GM12878 (cell line): ENCODE measurements at regions not wholly inside any gene's neighbourhood (a gene's known extent, or its start where the extent isn't known, plus 50 kb on each side); places are given as distances from the start of the nearest gene placed in this dataset.

Experiments used
- ATAC-seq: fragments of 200-7000 bp; cut with Tn5 transposase; 3 replicates; pipeline ENCODE4 v1.9.1; 2020; ENCODE audit warnings: mild to moderate bottlenecking, moderate library complexity
- BruUV-seq: library from RNA; stranded (reverse); fragments of 400-500 nt; replicated peaks from 2 replicates; lab custom pipeline; 2021; lab: Mats Ljungman, UMichigan
- CTCF ChIA-PET: fragments of 300-600 bp; sonication (Branson Sonifier 250); formaldehyde crosslinking; extraction: SDS; loops from one replicate; lab custom pipeline; 2021; ENCODE audit warnings: inconsistent platforms; lab: Yijun Ruan, JAX
- POLR2A ChIA-PET: fragments of 350-600 bp; formaldehyde crosslinking; extraction: SDS; loops from one replicate; lab custom pipeline; 2021; ENCODE audit warnings: inconsistent platforms; lab: Charles Lee
- RAD21 ChIA-PET: fragments of 300-600 bp; sonication (Branson Sonifier 250); formaldehyde crosslinking; loops from one replicate; lab custom pipeline; 2023; ENCODE audit warnings: antibody characterized with exemption; ENCODE audit not compliant: unreplicated experiment; lab: Charles Lee
- SMC1A ChIA-PET: fragments of 300-600 bp; sonication (Branson Sonifier 250); formaldehyde crosslinking; loops from one replicate; lab custom pipeline; 2023; ENCODE audit not compliant: unreplicated experiment, uncharacterized antibody; lab: Charles Lee
- DNase-seq: peaks from one replicate; pipeline ENCODE4 v3.0.0-alpha.2; 2011; ENCODE audit warnings: low read depth, low spot score
- FAIRE-seq: peaks from 3 replicates; lab custom pipeline; 2011; peaks lifted over from hg19 to GRCh38; lab: Jason Lieb, UNC
- H2AFZ ChIP-seq: 2 replicates; pipeline ENCODE4 v1.6.0; 2011; ENCODE audit warnings: low read depth, low read length, control low read depth; ENCODE audit not compliant: control insufficient read depth
- H3K27ac ChIP-seq: 2 replicates; pipeline ENCODE4 v1.5.1; 2011; ENCODE audit warnings: control low read depth; ENCODE audit not compliant: control insufficient read depth, insufficient read depth
- H3K27me3 ChIP-seq, 2 experiments: replicated peaks in 1 of 2; 2 replicates each; pipeline versions ENCODE4 v1.6.0 to v1.6.1; 2011; ENCODE audit warnings: low read length in 1 of 2; ENCODE audit not compliant: control insufficient read depth in 2 of 2, insufficient read depth in 2 of 2
- H3K36me3 ChIP-seq, 2 experiments: 2 replicates each; pipeline ENCODE4 v1.5.1; 2011; ENCODE audit warnings: low read length in 1 of 2; ENCODE audit not compliant: control insufficient read depth in 2 of 2, insufficient read depth in 2 of 2
- H3K4me1 ChIP-seq: 2 replicates; pipeline ENCODE4 v1.6.1; 2011; ENCODE audit warnings: mild to moderate bottlenecking, low read length, moderate library complexity, mixed read lengths; ENCODE audit not compliant: control insufficient read depth, insufficient read depth
- H3K4me2 ChIP-seq: 2 replicates; pipeline ENCODE4 v1.6.0; 2011; ENCODE audit warnings: control low read depth; ENCODE audit not compliant: control insufficient read depth, insufficient read depth
- H3K4me3 ChIP-seq: fragments of 200-600 bp; sonication (generic); 2 replicates; pipeline ENCODE4 v1.5.1; 2016
- H3K79me2 ChIP-seq: 2 replicates; pipeline ENCODE4 v1.6.0; 2011; ENCODE audit warnings: low read length; ENCODE audit not compliant: control insufficient read depth, insufficient read depth
- H3K9ac ChIP-seq: 2 replicates; pipeline ENCODE4 v1.8.0; 2011; ENCODE audit warnings: low read length, control low read depth, mixed read lengths; ENCODE audit not compliant: control insufficient read depth, insufficient read depth
- H3K9me3 ChIP-seq: replicated peaks from 3 replicates; pipeline ENCODE4 v1.5.1; 2011; ENCODE audit warnings: mild to moderate bottlenecking, low read length; ENCODE audit not compliant: control insufficient read depth, insufficient read depth
- H4K20me1 ChIP-seq: 2 replicates; pipeline ENCODE4 v1.6.0; 2011; ENCODE audit not compliant: control insufficient read depth, insufficient read depth
- BCL11A ChIP-seq: IDR thresholded peaks from 2 replicates; pipeline ENCODE4 v1.6.1; 2011; ENCODE audit warnings: low read depth, low read length
- CBX3 ChIP-seq: fragments of 200-600 bp; sonication (generic); IDR thresholded peaks from 2 replicates; pipeline ENCODE4 v1.6.1; 2016; ENCODE audit warnings: low read depth, borderline replicate concordance
- ESRRA ChIP-seq: IDR thresholded peaks from 2 replicates; pipeline ENCODE4 v1.6.1; 2012; ENCODE audit warnings: mild to moderate bottlenecking, low read length, improper control_type of control experiment
- IKZF2 ChIP-seq, 2 experiments: fragments of 450-650 bp; IDR thresholded peaks; 2 replicates each; pipeline ENCODE4 v1.6.1; 2017; ENCODE audit warnings: mild to moderate bottlenecking in 2 of 2, moderate library complexity in 2 of 2
- PAX5 ChIP-seq: IDR thresholded peaks from 2 replicates; pipeline ENCODE4 v1.6.1; 2011; ENCODE audit warnings: low read depth, low read length, borderline replicate concordance
- SUZ12 ChIP-seq: fragments of 200-600 bp; sonication (generic); IDR thresholded peaks from one replicate; pipeline ENCODE4 v1.6.1; 2018; ENCODE audit warnings: antibody characterized with exemption, mild to moderate bottlenecking; ENCODE audit not compliant: unreplicated experiment
- WGBS: methylation state at CpG from one replicate; pipeline ENCODE4 v1.1.6; 2016; ENCODE audit warnings: low lambda C conversion rate; ENCODE audit not compliant: insufficient replicate concordance, insufficient coverage; ENCODE audit errors: missing lambda C conversion rate; 5-methylcytosine and 5-hydroxymethylcytosine counted together
- in situ Hi-C: fragments of 300-500 bp; cut with MboI; formaldehyde crosslinking; loops from 9 replicates; pipeline ENCODE4 v1.14.3; 2018; ENCODE audit warnings: mixed read lengths
- intact Hi-C: fragments of 100-400 bp; cut with micrococcal nuclease; formaldehyde crosslinking; loops from one replicate; pipeline ENCODE4 v1.14.2; 2022; ENCODE audit not compliant: unreplicated experiment
- TF ChIP-seq, protein P1 (sequence below), 3 experiments: IDR thresholded peaks in 2 of 3; conservative IDR thresholded peaks in 1 of 3; 2 replicates each; pipeline ENCODE4 v1.5.1; 2011; ENCODE audit warnings: low read depth in 3 of 3, low read length in 3 of 3, mild to moderate bottlenecking in 3 of 3, control low read depth in 2 of 3, moderate library complexity in 2 of 3, inconsistent platforms in 1 of 3, mixed read lengths in 1 of 3; ENCODE audit not compliant: control insufficient read depth in 2 of 3, insufficient read depth in 1 of 3; ENCODE audit errors: extremely low read depth in 1 of 3
- TF ChIP-seq, protein P2 (sequence below): fragments of 450-650 bp; formaldehyde crosslinking; IDR thresholded peaks from 2 replicates; pipeline ENCODE4 v1.5.0; 2022; ENCODE audit warnings: mild to moderate bottlenecking, missing genetic modification characterization

DNA sequence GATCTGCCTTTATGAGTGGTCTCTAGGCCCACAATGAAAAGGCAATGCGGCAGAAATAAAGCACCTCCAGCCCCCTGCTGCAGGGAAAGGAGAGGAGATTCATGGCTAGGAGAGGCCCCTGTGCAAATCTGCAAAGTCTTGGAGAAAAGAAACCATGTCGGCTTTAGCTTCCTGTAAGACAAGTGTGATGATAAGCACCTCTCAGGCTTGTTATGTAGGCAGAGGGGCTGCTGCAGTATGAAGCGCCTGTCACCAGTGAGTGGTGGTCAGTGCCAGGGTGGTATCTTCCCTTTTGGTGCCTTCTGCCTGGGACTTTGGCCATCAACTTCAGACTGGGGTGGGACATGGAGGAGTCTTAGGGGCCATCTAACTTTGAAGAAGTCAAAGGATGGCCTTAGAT lies 59.2 kb upstream of the ARHGEF3 start:
- Histone ChIP-seq H2AFZ (no peak overlapping the region), H3K4me1 (peaks cover 23% of the 10 kb centered on the region), H3K27me3 (no peaks in the 10 kb centered on the region), H3K79me2 (no peaks in the 10 kb centered on the region), H4K20me1 (no peaks in the 10 kb centered on the region), H3K9ac (no peak overlapping the region), H3K4me3 (no peak overlapping the region), H3K4me2 (no peak overlapping the region), H3K27ac (no peak overlapping the region), H3K9me3 (peaks cover 3% of the 10 kb centered on the region; the same call in 1 of the 3 replicates), H3K36me3 (no peaks in the 10 kb centered on the region)
- in situ Hi-C loops: no loop called here
- WGBS: 72% methylated on average over 3 of the region's 3 CpGs
- ChIA-PET POLR2A (interaction anchor here (0.5 to 0.7 kb wide), 3 partner anchors 27 to 959 kb away, joined by 3 read pairs; no protein-coding TSS in a partner anchor), RAD21 (interaction anchor here (0.7 to 1.6 kb wide), 4 partner anchors 56 to 71 kb away, joined by 3 to 6 read pairs (median 4); no protein-coding TSS in a partner anchor), CTCF (interaction anchor here (0.5 to 2.3 kb wide), 5 partner anchors 14 to 128 kb away, joined by 3 to 10 read pairs (median 5); partner anchors contain the start of gene ARHGEF3), SMC1A (interaction anchor here (0.8 to 5.0 kb wide), 10 partner anchors 8 to 126 kb away, joined by 3 to 23 read pairs (median 4); partner anchors contain the start of gene ARHGEF3)
- DNase-seq (no peak), FAIRE-seq (no peak), ATAC-seq (no peak)
- no TSS peak for BruUV-seq
- TF ChIP-seq, protein P1, sequence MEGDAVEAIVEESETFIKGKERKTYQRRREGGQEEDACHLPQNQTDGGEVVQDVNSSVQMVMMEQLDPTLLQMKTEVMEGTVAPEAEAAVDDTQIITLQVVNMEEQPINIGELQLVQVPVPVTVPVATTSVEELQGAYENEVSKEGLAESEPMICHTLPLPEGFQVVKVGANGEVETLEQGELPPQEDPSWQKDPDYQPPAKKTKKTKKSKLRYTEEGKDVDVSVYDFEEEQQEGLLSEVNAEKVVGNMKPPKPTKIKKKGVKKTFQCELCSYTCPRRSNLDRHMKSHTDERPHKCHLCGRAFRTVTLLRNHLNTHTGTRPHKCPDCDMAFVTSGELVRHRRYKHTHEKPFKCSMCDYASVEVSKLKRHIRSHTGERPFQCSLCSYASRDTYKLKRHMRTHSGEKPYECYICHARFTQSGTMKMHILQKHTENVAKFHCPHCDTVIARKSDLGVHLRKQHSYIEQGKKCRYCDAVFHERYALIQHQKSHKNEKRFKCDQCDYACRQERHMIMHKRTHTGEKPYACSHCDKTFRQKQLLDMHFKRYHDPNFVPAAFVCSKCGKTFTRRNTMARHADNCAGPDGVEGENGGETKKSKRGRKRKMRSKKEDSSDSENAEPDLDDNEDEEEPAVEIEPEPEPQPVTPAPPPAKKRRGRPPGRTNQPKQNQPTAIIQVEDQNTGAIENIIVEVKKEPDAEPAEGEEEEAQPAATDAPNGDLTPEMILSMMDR (IDR thresholded peaks at IDR 0.05 in 2 of 3, conservative IDR thresholded peaks at IDR 0.05 in 1 of 3; ENCODE audit: control insufficient read depth in 2 of 3, extremely low read depth in 1 of 3, insufficient read depth in 1 of 3, low read depth in 3 of 3, low read length in 3 of 3): no peak
- TF ChIP-seq, protein P2, sequence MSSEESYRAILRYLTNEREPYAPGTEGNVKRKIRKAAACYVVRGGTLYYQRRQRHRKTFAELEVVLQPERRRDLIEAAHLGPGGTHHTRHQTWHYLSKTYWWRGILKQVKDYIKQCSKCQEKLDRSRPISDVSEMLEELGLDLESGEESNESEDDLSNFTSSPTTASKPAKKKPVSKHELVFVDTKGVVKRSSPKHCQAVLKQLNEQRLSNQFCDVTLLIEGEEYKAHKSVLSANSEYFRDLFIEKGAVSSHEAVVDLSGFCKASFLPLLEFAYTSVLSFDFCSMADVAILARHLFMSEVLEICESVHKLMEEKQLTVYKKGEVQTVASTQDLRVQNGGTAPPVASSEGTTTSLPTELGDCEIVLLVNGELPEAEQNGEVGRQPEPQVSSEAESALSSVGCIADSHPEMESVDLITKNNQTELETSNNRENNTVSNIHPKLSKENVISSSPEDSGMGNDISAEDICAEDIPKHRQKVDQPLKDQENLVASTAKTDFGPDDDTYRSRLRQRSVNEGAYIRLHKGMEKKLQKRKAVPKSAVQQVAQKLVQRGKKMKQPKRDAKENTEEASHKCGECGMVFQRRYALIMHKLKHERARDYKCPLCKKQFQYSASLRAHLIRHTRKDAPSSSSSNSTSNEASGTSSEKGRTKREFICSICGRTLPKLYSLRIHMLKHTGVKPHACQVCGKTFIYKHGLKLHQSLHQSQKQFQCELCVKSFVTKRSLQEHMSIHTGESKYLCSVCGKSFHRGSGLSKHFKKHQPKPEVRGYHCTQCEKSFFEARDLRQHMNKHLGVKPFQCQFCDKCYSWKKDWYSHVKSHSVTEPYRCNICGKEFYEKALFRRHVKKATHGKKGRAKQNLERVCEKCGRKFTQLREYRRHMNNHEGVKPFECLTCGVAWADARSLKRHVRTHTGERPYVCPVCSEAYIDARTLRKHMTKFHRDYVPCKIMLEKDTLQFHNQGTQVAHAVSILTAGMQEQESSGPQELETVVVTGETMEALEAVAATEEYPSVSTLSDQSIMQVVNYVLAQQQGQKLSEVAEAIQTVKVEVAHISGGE (CRISPR knock-in tag): no peak
- no peak for TF ChIP-seq IKZF2 (IDR thresholded peaks at IDR 0.05)
- TF ChIP-seq ESRRA: no peak
- TF ChIP-seq SUZ12: no peak
- no peak for TF ChIP-seq PAX5
- no peak for TF ChIP-seq BCL11A
- TF ChIP-seq CBX3: no peak
- intact Hi-C loops: no loop called here
